HEK293 (cell line): ENCODE measurements at regions not wholly inside any gene's neighbourhood (a gene's known extent, or its start where the extent isn't known, plus 50 kb on each side); places are given as distances from the start of the nearest gene placed in this dataset.

ENCODE experiments used
- KLF9 ChIP-seq: fragments of 450-650 bp; formaldehyde crosslinking; IDR thresholded peaks from 2 replicates; pipeline ENCODE4 v1.5.1; 2016; ENCODE audit warnings: missing biosample characterization, missing genetic modification characterization, low read depth
- ZBTB8A ChIP-seq: fragments of 450-650 bp; formaldehyde crosslinking; IDR thresholded peaks from 2 replicates; pipeline ENCODE4 v1.5.1; 2016; ENCODE audit warnings: missing biosample characterization, missing genetic modification characterization
- ZNF121 ChIP-seq: fragments of 450-650 bp; formaldehyde crosslinking; IDR thresholded peaks from 2 replicates; pipeline ENCODE4 v1.5.1; 2016; ENCODE audit warnings: missing biosample characterization, missing genetic modification characterization
- ZNF211 ChIP-seq: fragments of 450-650 bp; formaldehyde crosslinking; IDR thresholded peaks from 2 replicates; pipeline ENCODE4 v1.5.1; 2016; ENCODE audit warnings: low read depth, missing biosample characterization, missing genetic modification characterization
- ZNF214 ChIP-seq: fragments of 450-650 bp; formaldehyde crosslinking; IDR thresholded peaks from 2 replicates; pipeline ENCODE4 v1.5.1; 2017; ENCODE audit warnings: missing biosample characterization, mild to moderate bottlenecking, missing genetic modification characterization, borderline replicate concordance
- ZNF335 ChIP-seq: fragments of 450-650 bp; formaldehyde crosslinking; conservative IDR thresholded peaks from 2 replicates; pipeline ENCODE4 v1.5.1; 2016; ENCODE audit warnings: missing biosample characterization, missing genetic modification characterization
- ZNF530 ChIP-seq: fragments of 450-650 bp; formaldehyde crosslinking; IDR thresholded peaks from 2 replicates; pipeline ENCODE4 v1.5.1; 2016; ENCODE audit warnings: low read depth, missing biosample characterization, missing genetic modification characterization
- TF ChIP-seq, protein P1 (sequence below): fragments of 450-650 bp; formaldehyde crosslinking; IDR thresholded peaks from 2 replicates; pipeline ENCODE4 v1.5.1; 2016; ENCODE audit warnings: missing biosample characterization, missing genetic modification characterization
- TF ChIP-seq, protein P2 (sequence below): fragments of 450-650 bp; formaldehyde crosslinking; IDR thresholded peaks from 2 replicates; pipeline ENCODE4 v1.5.0; 2017; ENCODE audit warnings: missing biosample characterization, missing genetic modification characterization, borderline replicate concordance
- TF ChIP-seq, protein P3 (sequence below): sonication (generic); formaldehyde crosslinking; IDR thresholded peaks from 2 replicates; pipeline ENCODE4 v1.8.1; 2022; ENCODE audit warnings: mild to moderate bottlenecking, moderate library complexity, missing genetic modification reagents

DNA sequence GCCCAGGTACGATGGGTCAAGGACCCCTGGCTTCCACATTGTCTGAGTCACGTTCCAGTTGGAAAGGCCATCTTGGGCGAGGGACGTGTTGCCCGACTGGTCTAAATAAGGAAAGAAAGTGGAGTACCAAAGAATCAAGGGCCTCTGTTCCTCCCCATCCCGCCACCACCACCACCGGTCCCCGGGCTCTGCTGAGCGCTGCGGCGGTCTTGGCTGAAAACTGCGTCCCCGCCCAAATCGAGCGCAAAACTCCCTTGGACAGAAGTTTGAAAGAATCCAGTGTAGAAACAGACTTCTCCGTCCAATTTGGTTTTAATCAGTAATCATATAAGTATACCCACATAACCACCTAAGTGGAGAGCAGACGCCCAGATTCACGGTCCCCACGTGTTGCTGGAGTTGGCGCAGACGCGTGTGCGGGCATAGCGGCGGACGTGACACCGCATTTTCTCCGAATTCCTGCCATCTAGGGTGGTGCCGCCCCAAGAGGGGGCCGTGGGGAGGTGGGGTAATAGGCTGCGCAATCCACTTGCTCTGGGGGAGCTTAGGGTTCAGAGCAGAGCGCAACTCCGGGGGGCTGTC, 243.8 kb upstream of the TOPAZ1 start:
- TF ChIP-seq, protein P1, sequence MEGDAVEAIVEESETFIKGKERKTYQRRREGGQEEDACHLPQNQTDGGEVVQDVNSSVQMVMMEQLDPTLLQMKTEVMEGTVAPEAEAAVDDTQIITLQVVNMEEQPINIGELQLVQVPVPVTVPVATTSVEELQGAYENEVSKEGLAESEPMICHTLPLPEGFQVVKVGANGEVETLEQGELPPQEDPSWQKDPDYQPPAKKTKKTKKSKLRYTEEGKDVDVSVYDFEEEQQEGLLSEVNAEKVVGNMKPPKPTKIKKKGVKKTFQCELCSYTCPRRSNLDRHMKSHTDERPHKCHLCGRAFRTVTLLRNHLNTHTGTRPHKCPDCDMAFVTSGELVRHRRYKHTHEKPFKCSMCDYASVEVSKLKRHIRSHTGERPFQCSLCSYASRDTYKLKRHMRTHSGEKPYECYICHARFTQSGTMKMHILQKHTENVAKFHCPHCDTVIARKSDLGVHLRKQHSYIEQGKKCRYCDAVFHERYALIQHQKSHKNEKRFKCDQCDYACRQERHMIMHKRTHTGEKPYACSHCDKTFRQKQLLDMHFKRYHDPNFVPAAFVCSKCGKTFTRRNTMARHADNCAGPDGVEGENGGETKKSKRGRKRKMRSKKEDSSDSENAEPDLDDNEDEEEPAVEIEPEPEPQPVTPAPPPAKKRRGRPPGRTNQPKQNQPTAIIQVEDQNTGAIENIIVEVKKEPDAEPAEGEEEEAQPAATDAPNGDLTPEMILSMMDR = no peak
- TF ChIP-seq ZNF530 (tag by site-specific recombination) (no peak), ZNF214 (no peak), ZNF121 (tag by site-specific recombination) (no peak), ZNF211 (tag by site-specific recombination) (no peak), ZNF335 (tag by site-specific recombination) (no peak), KLF9 (tag by site-specific recombination) (no peak), ZBTB8A (tag by site-specific recombination) (no peak)
- TF ChIP-seq, protein P2, sequence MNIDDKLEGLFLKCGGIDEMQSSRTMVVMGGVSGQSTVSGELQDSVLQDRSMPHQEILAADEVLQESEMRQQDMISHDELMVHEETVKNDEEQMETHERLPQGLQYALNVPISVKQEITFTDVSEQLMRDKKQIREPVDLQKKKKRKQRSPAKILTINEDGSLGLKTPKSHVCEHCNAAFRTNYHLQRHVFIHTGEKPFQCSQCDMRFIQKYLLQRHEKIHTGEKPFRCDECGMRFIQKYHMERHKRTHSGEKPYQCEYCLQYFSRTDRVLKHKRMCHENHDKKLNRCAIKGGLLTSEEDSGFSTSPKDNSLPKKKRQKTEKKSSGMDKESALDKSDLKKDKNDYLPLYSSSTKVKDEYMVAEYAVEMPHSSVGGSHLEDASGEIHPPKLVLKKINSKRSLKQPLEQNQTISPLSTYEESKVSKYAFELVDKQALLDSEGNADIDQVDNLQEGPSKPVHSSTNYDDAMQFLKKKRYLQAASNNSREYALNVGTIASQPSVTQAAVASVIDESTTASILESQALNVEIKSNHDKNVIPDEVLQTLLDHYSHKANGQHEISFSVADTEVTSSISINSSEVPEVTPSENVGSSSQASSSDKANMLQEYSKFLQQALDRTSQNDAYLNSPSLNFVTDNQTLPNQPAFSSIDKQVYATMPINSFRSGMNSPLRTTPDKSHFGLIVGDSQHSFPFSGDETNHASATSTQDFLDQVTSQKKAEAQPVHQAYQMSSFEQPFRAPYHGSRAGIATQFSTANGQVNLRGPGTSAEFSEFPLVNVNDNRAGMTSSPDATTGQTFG (tag by site-specific recombination) = no peak
- TF ChIP-seq, protein P3, sequence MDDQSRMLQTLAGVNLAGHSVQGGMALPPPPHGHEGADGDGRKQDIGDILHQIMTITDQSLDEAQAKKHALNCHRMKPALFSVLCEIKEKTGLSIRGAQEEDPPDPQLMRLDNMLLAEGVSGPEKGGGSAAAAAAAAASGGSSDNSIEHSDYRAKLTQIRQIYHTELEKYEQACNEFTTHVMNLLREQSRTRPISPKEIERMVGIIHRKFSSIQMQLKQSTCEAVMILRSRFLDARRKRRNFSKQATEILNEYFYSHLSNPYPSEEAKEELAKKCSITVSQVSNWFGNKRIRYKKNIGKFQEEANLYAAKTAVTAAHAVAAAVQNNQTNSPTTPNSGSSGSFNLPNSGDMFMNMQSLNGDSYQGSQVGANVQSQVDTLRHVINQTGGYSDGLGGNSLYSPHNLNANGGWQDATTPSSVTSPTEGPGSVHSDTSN (CRISPR knock-in tag) = no peak
